ENCODE measurements at regions not wholly inside any gene's neighbourhood (a gene's known extent, or its start where the extent isn't known, plus 50 kb on each side); places are given as distances from the start of the nearest gene placed in this dataset.

DNA sequence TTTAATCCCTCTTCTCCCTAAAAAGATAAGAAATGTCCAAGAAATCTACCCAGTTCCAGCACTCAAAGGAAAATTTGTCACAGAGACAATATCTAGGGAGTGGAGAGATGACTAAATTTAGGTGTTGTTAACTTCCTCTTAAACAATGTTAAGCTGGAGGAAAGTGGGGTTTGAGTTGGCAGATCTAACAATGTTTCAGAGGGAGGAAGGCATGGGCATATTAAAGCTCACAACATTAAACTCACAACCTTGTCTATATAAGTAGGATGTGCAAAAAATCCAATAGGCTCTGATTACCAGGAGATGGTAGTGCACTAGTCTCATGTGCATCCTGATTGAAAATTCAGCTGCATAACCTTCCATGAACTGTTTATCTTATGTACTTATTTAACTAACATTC, 190.1 kb downstream of the BARHL2 start:
- H3K36me3 ChIP-seq, result no peaks in the 10 kb centered on the region
- H3K4me3 ChIP-seq, result no peak overlapping the region
- H3K4me1 ChIP-seq, result no peaks in the 10 kb centered on the region
- no peaks in the 10 kb centered on the region for H3K27me3 ChIP-seq
- no peak for DNase-seq (ENCODE audit: low spot score in 2 of 2)
- peaks cover 4% of the 10 kb centered on the region for H3K9me3 ChIP-seq
- TF ChIP-seq POLR2AphosphoS5 (IDR thresholded peaks at IDR 0.05), result no peak
- TF ChIP-seq, protein P1, sequence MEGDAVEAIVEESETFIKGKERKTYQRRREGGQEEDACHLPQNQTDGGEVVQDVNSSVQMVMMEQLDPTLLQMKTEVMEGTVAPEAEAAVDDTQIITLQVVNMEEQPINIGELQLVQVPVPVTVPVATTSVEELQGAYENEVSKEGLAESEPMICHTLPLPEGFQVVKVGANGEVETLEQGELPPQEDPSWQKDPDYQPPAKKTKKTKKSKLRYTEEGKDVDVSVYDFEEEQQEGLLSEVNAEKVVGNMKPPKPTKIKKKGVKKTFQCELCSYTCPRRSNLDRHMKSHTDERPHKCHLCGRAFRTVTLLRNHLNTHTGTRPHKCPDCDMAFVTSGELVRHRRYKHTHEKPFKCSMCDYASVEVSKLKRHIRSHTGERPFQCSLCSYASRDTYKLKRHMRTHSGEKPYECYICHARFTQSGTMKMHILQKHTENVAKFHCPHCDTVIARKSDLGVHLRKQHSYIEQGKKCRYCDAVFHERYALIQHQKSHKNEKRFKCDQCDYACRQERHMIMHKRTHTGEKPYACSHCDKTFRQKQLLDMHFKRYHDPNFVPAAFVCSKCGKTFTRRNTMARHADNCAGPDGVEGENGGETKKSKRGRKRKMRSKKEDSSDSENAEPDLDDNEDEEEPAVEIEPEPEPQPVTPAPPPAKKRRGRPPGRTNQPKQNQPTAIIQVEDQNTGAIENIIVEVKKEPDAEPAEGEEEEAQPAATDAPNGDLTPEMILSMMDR (IDR thresholded peaks at IDR 0.05), result no peak
- TF ChIP-seq POLR2A (IDR thresholded peaks at IDR 0.05), result no peak
- TF ChIP-seq EP300 (IDR thresholded peaks at IDR 0.05), result no peak
- H3K27ac ChIP-seq, result no peak overlapping the region

DNA sequence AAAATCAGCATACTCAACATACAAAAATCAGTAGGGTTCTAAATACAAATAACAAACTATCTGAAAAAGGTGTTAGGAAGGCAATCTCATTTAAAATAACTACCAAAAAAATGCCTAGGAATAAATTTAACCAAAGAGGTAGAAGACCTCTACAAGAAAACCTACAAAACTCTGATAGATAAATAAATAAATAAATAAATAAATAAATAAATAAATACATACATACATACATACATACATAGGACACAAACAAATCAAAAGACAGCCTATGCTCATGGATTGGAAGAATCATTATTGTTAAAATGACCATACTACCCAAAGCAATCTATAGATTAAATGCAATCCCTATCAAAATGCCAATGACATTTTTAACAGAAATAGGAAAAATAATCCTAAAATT, 194.7 kb downstream of the BARHL2 start:
- Histone ChIP-seq H3K27ac (no peak overlapping the region), H3K4me1 (no peaks in the 10 kb centered on the region), H3K9me3 (peaks cover 4% of the 10 kb centered on the region), H3K27me3 (no peaks in the 10 kb centered on the region), H3K36me3 (no peaks in the 10 kb centered on the region), H3K4me3 (no peak overlapping the region)
- DNase-seq (ENCODE audit: low spot score in 2 of 2), result no peak
- no peak for TF ChIP-seq POLR2AphosphoS5 (IDR thresholded peaks at IDR 0.05)
- TF ChIP-seq EP300 (IDR thresholded peaks at IDR 0.05), result no peak
- no peak for TF ChIP-seq POLR2A (IDR thresholded peaks at IDR 0.05)
- TF ChIP-seq, protein P1 (IDR thresholded peaks at IDR 0.05), result no peak

DNA sequence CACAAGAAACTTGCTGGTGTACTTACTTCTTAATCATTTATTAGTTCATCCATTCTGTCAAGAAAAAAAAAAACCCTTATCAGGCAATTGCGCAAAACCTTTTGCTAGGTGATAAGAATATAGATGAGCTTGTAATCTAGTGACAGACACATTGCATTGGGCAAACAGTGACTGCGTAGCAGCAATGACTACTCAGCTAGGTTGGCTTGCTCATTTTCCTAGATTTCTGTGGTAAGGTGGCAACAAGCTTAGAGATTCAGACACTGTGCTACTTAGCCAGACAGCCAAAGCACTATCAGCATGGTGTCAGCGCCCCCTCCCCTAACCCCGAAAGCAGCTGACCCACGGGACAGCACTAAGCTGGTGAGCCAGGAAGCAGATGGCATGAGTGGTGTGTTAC, 203.1 kb downstream of the BARHL2 start:
- Histone ChIP-seq H3K27me3 (no peaks in the 10 kb centered on the region), H3K27ac (no peak overlapping the region), H3K4me3 (no peak overlapping the region), H3K9me3 (no peaks in the 10 kb centered on the region), H3K36me3 (no peaks in the 10 kb centered on the region), H3K4me1 (no peaks in the 10 kb centered on the region)
- no peak for TF ChIP-seq POLR2A (IDR thresholded peaks at IDR 0.05)
- no peak for TF ChIP-seq POLR2AphosphoS5 (IDR thresholded peaks at IDR 0.05)
- TF ChIP-seq, protein P1 (IDR thresholded peaks at IDR 0.05), result no peak
- TF ChIP-seq EP300 (IDR thresholded peaks at IDR 0.05), result no peak
- no peak for DNase-seq (ENCODE audit: low spot score in 2 of 2)
- 100% methylated on average over 3 of the region's 5 CpGs for WGBS

DNA sequence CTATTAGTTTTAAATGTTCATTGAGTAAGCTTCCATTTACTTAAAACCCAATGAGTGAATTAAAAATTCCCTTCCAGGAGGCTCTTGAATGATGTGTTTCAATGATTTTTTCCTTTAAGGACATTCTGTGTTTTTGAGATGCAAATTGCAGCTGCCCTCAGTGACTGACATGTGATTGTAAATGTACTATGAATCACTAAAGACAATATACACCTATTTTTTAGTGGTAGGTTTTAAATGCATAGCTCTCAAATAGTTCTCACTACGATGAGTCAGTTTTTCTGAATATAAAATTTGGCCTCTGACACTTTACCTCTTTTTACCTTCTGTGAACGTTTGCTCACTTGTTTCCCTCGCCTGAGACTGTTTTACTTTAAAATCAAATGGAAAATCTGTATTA, 204.7 kb downstream of the BARHL2 start:
- WGBS, result 63% methylated on average over 3 of the region's 3 CpGs
- Histone ChIP-seq H3K27me3 (no peaks in the 10 kb centered on the region), H3K36me3 (no peaks in the 10 kb centered on the region), H3K27ac (no peak overlapping the region), H3K4me3 (no peak overlapping the region), H3K9me3 (no peaks in the 10 kb centered on the region), H3K4me1 (no peaks in the 10 kb centered on the region)
- DNase-seq (ENCODE audit: low spot score in 2 of 2), result no peak
- TF ChIP-seq POLR2A (IDR thresholded peaks at IDR 0.05) (no peak), POLR2AphosphoS5 (IDR thresholded peaks at IDR 0.05) (no peak), EP300 (IDR thresholded peaks at IDR 0.05) (no peak)
- TF ChIP-seq, protein P1 (IDR thresholded peaks at IDR 0.05), result no peak

DNA sequence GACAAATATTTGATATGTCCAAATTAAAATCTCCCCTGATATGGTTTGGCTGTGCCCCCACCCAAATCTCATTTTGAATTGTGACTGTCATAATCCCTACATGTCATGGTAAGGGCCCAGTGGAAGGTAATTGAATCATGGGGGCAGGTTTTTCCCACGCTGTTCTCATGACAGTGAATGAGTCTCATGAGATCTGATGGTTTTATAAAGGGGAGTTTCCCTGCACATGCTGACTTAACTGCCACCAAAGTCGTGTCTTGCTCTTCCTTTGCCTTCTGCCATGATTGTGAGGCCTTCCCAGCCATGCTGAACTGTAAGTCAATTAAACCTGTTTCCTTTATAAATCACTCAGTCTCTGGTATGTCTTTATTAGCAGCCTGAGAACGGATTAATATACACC, 207.0 kb downstream of the BARHL2 start:
- Histone ChIP-seq H3K27me3 (no peaks in the 10 kb centered on the region), H3K4me3 (no peak overlapping the region), H3K36me3 (no peaks in the 10 kb centered on the region), H3K4me1 (no peaks in the 10 kb centered on the region), H3K27ac (no peak overlapping the region), H3K9me3 (no peaks in the 10 kb centered on the region)
- TF ChIP-seq POLR2AphosphoS5 (IDR thresholded peaks at IDR 0.05) (no peak), POLR2A (IDR thresholded peaks at IDR 0.05) (no peak), EP300 (IDR thresholded peaks at IDR 0.05) (no peak)
- TF ChIP-seq, protein P1 (IDR thresholded peaks at IDR 0.05), result no peak
- no peak for DNase-seq (ENCODE audit: low spot score in 2 of 2)
- WGBS, result 54% methylated on average over 3 of the region's 3 CpGs
